Stimulated activated CD8-positive, alpha-beta memory T cell treated with anti-CD3 and anti-CD28 coated beads, Interleukin-7, amount 100 ng/mL, for 4 hours (primary cell): ENCODE measurements at regions not wholly inside any gene's neighbourhood (a gene's known extent, or its start where the extent isn't known, plus 50 kb on each side); places are given as distances from the start of the nearest gene placed in this dataset.
"Not testable (repeated sequence)": the region's sequence is repeated elsewhere in the genome, so short reads cannot be mapped to it uniquely, and the experiment has no call there.

ENCODE experiments used
- DNase-seq, 2 donors: peaks; one replicate each; pipeline ENCODE4 v3.0.0-alpha.2; 2020; ENCODE audit warnings: low read depth in 2 of 2

DNA sequence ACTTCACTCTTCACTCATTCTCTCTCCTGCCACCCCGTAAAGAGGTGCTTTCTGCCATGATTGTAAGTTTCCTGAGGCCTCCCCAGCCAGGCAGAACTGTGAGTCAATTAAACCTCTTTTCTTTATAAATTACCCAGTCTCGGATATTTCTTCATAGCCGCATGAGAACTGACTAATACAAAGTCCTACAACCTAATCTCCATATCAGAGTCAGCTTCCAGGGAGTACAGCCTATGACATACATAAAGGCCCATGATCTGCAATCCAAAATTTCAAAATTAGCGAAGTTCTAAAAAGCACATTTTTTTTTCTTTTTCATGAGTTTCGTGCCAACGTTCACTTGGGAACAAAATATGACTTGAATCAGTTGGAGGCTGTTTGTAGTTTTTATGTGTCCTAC lies 256.9 kb upstream of the DUSP10 start:
- no peak for DNase-seq

DNA sequence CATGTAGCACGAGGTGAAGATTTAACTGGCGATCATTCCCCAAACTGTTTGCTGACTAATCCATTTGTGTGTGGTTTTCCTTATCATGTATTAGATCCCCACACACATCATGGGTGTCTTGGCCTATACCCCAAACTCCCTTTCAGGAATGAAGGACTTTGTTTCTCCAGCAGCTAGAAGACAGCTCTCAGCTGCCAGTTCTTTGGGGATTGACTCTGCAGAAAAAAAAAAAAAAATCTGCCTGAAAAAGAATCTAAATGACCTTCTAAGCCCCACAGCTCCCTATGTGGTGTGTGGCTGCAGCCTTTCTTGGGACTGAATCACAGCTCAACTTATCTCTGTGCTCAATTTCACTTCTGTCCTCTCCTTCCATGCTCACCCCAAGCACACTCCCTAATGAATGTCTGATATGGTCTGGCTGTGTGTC lies 256.3 kb upstream of the DUSP10 start:
- DNase-seq, result no peak

DNA sequence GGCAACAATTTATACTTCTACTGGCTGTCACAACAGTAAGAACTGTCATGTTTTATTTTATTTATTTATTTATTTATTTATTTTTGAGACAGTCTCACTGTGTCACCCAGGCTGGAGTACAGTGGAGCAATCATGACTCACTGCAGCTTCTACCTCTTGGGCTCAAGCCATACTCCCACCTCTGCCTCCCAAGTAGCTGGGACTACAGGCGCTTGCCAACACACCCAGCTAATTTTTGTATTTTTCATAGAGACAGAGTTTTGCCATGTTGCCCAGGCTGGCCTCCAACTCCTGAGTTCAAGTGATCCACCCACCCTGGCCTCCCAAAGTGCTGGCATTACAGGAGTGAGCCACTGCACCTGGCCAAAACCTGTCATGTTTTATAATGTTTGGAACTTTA lies 255.1 kb upstream of the DUSP10 start:
- not testable (repeated sequence) for DNase-seq

DNA sequence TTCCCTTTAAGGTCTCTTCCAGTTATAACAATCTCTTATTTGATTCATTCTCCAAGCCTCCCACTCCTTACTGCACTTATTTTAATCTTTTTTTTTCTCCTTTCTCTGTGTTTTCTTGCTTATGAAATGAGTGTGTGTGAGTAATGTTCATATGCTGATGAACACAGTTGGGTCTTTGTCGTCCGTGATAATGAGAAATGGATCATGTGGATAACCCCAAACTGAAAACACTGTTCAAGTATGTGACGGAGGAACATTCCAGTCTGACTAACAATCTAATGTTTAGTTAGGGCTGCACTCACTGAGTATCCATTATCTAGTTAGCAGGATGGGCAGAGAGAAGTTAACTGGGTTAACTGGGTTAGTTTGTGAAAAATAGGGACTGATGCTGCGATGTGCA lies 253.1 kb upstream of the DUSP10 start:
- no peak for DNase-seq

GRCh38 chr1:221994274-221994698 lies 252.4 kb upstream of the DUSP10 start:
- DNase-seq, result no peak

GRCh38 chr1:221993444-221993948 lies 251.6 kb upstream of the DUSP10 start:
- DNase-seq, result no peak

GRCh38 chr1:221992427-221992826 lies 250.5 kb upstream of the DUSP10 start:
- no peak for DNase-seq

DNA sequence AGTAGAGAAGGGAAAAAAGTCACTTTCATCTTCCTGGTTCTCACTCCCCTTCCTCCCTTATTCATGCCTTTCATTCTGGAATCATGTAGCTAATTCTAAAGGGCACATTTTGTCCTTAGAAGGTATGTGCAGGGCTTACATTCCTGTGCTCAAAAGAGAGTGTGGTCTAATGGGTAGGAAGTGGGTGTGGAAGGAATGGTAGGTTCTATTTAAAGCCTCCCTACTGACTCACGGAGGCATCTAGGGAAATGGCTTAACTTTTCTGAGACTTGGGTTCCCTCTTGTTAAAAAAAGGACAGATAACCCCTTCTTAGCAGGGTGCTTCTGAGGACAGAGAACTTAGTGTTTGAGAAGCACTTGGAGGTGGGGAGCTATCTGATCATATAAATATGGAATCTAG lies 249.3 kb upstream of the DUSP10 start:
- DNase-seq, result no peak

DNA sequence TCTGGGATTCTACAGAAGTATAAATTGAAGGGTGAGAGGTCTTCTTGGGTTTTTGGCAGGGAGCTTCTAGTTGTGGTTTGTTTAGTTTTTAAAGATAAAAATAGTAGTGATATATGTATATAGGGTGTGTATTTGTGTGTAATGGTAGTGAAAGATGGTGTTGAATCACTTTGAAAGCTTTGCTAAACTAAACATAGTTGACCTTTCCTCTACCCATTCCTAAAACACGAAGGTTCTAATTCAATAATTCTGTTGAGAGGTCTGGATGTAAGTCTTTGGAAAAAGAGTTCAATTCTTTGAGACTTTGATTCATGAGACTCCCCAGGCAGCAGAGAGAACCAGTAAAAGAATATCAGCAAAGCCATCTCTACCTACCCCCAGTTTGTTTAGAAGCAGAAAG lies 247.9 kb upstream of the DUSP10 start:
- no peak for DNase-seq

DNA sequence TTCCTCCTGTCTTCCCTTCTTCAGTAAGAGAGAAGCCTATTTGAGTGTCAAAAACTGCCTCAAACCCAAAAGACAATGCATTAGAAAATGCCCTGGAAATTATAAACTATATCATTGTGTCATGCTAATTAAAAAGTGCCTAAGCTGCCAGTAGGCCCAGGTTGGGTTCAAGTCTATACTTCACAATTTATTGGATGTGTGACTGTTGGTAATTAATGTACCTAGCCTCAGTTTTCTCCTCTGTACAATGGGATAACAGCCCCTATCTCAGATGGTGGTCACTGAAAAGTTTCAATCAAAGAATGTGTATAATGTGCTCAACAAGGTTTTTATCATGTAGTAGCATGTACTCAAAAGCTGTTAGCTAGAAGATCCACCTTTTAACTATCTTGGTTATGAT lies 246.9 kb upstream of the DUSP10 start:
- no peak for DNase-seq

- DNase-seq, result no peak
These were observed 246.1 kb upstream of the DUSP10 start for GRCh38 chr1:221987860-221988520.

- DNase-seq, result no peak
These were observed 241.6 kb upstream of the DUSP10 start for GRCh38 chr1:221983444-221983843.

DNA sequence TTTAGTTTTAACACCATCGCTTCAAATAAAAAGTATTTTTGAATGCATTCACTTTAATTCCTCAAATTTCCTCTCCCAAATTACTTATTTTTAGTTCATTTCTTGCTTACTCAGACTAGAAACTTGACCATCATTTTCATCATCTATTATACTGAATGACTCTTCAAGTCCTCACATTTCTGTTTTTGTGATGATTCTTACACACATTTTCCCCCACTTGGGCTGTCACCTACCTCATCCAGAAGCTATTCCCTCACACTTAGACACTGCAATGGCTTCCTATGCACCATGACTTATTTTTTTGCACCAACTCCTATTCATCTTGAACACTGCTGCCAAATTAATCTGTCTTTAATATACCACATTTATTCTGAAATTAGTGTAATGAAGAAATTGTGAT lies 239.6 kb upstream of the DUSP10 start:
- DNase-seq, result no peak

GRCh38 chr1:221979444-221980032 lies 237.6 kb upstream of the DUSP10 start:
- DNase-seq, result no peak

GRCh38 chr1:221978631-221979334 lies 236.9 kb upstream of the DUSP10 start:
- not testable (repeated sequence) for DNase-seq

- DNase-seq, result not testable (repeated sequence)
These were observed 231.9 kb upstream of the DUSP10 start for GRCh38 chr1:221973787-221974186.

DNA sequence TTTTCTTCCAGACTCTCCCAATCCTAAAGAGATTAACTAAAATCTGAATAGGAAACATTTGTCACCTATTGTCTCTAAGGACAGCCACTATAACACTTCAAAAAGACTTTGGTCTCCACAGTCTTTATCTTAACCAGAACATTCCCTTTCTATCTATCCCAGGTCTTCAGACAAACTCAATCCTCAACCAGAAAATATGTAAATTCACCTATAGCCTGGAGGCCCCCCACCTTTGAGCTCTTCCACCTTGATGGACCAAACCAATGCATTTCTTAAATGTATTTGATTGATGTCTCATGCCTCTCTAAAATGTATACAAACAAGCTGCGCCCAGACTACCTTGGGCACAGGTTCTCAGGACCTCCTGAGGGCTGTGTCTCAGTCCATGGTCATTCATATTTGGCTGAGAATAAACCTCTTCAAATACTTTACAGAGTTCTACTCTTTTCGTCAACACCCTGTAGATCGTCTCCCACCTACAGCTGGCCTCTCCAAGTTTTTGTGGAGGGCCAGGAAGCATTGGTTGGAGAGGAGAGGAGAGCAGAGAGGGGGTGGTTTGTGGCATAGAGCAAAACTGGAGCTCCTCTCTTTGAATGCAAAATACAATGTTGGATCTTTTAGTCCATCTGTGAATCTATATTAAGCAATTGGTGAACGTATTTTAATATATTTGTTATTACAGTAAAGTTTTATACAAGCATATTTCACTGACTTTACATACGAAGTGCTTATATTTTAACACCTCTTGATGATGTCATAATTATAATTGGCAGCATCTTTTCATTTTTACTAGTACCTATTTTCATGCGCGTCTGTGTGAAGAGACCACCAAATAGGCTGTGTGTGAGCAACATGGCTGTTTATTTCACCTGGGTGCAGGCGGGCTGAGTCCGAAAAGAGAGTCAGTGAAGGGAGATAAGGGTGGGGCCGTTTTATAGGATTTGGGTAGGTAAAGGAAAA lies 230.7 kb upstream of the DUSP10 start:
- no peak for DNase-seq

GRCh38 chr1:221971035-221971434 lies 229.1 kb upstream of the DUSP10 start:
- not testable (repeated sequence) for DNase-seq

GRCh38 chr1:221969298-221969858 lies 227.5 kb upstream of the DUSP10 start:
- not testable (repeated sequence) for DNase-seq

- DNase-seq, result not testable (repeated sequence)
These were observed 225.6 kb upstream of the DUSP10 start for GRCh38 chr1:221967538-221967937.

- DNase-seq, result not testable (repeated sequence)
These were observed 225.0 kb upstream of the DUSP10 start for GRCh38 chr1:221966888-221967287.
